ENCODE measurements at regions not wholly inside any gene's neighbourhood (a gene's known extent, or its start where the extent isn't known, plus 50 kb on each side); places are given as distances from the start of the nearest gene placed in this dataset.

DNA sequence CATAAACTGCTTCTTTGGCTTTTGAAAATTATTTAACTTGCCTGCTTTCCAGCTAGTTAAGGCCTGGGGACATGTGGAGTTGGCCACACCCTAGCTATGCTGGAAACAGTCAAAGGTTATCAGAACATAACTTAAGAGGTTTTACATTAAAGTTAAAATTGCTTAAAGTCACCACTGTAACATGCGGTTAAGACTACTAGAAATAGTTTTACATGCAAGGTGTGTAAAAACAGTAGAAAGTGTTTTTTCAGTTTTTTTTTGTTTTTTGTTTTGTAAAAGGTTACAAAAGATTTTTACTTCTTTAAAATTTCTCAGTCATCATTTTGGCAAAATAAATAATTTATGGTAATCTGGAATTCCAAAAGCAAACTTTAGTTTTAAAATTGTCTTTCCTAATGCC lies 763.1 kb downstream of the UQCRFS1 start:
- no peaks in the 10 kb centered on the region for H3K27me3 ChIP-seq (ENCODE audit: insufficient read depth, low read length, poor library complexity, severe bottlenecking)
- no peaks in the 10 kb centered on the region for H3K9me2 ChIP-seq (replicated peaks; ENCODE audit: low read depth, low read length)
- H3F3A ChIP-seq (ENCODE audit: low read depth): no peaks in the 10 kb centered on the region
- H3K4me2 ChIP-seq (ENCODE audit: low read depth, low read length, poor library complexity, severe bottlenecking): no peak overlapping the region
- no peaks in the 10 kb centered on the region for H3K79me2 ChIP-seq (ENCODE audit: insufficient read depth, low read length)
- H4K20me1 ChIP-seq (ENCODE audit: insufficient read depth, low read length, poor library complexity, severe bottlenecking): no peaks in the 10 kb centered on the region
- H3K9ac ChIP-seq (ENCODE audit: low read depth, low read length, poor library complexity, severe bottlenecking): no peak overlapping the region
- no peaks in the 10 kb centered on the region for H3K36me3 ChIP-seq (ENCODE audit: insufficient read depth, low read length)
- TF ChIP-seq, protein P1, sequence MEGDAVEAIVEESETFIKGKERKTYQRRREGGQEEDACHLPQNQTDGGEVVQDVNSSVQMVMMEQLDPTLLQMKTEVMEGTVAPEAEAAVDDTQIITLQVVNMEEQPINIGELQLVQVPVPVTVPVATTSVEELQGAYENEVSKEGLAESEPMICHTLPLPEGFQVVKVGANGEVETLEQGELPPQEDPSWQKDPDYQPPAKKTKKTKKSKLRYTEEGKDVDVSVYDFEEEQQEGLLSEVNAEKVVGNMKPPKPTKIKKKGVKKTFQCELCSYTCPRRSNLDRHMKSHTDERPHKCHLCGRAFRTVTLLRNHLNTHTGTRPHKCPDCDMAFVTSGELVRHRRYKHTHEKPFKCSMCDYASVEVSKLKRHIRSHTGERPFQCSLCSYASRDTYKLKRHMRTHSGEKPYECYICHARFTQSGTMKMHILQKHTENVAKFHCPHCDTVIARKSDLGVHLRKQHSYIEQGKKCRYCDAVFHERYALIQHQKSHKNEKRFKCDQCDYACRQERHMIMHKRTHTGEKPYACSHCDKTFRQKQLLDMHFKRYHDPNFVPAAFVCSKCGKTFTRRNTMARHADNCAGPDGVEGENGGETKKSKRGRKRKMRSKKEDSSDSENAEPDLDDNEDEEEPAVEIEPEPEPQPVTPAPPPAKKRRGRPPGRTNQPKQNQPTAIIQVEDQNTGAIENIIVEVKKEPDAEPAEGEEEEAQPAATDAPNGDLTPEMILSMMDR (conservative IDR thresholded peaks at IDR 0.05; ENCODE audit: low read length): no peak
- TF ChIP-seq EZH2phosphoT487 (IDR thresholded peaks at IDR 0.05; ENCODE audit: borderline replicate concordance): no peak
- no peaks in the 10 kb centered on the region for H3K4me1 ChIP-seq (ENCODE audit: insufficient read depth, low read length, poor library complexity, severe bottlenecking)
- H2AFZ ChIP-seq (ENCODE audit: low read length): no peak overlapping the region
- peaks cover 6% of the 10 kb centered on the region; the same call in 1 of the 2 replicates for H3K9me3 ChIP-seq (ENCODE audit: insufficient read depth, low read depth, low read length)
- H3K4me3 ChIP-seq (ENCODE audit: low read length, poor library complexity, severe bottlenecking): no peak overlapping the region

DNA sequence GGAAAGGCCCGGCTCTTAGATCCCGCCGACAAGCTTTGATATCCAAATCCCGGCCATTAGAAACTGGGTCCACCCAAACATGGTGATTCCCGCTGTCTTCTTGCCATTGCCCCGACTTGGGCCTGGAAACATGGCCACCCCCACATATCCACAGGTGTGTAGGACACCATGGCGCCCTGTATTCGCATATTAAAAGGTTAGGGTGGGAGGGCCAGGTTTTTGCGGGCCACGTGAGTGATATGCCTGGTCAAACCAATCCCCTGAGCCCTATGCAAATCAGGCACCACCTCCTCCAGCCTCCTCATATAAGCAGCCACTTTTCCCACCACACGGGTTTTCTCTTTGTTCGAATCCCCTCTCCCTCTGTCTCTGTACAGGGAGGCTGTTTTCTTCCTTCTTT lies 766.4 kb downstream of the UQCRFS1 start:
- TF ChIP-seq, protein P1 (conservative IDR thresholded peaks at IDR 0.05; ENCODE audit: low read length): no peak
- no peak for TF ChIP-seq EZH2phosphoT487 (IDR thresholded peaks at IDR 0.05; ENCODE audit: borderline replicate concordance)
- H3K36me3 ChIP-seq (ENCODE audit: insufficient read depth, low read length): no peaks in the 10 kb centered on the region
- no peak overlapping the region for H3K4me3 ChIP-seq (ENCODE audit: low read length, poor library complexity, severe bottlenecking)
- peaks cover 7% of the 10 kb centered on the region; the same call in 1 of the 2 replicates for H3K9me3 ChIP-seq (ENCODE audit: insufficient read depth, low read depth, low read length)
- no peaks in the 10 kb centered on the region for H3K4me1 ChIP-seq (ENCODE audit: insufficient read depth, low read length, poor library complexity, severe bottlenecking)
- H2AFZ ChIP-seq (ENCODE audit: low read length): no peak overlapping the region
- H3K9ac ChIP-seq (ENCODE audit: low read depth, low read length, poor library complexity, severe bottlenecking): no peak overlapping the region
- no peaks in the 10 kb centered on the region for H3F3A ChIP-seq (ENCODE audit: low read depth)
- no peaks in the 10 kb centered on the region for H4K20me1 ChIP-seq (ENCODE audit: insufficient read depth, low read length, poor library complexity, severe bottlenecking)
- no peak overlapping the region for H3K4me2 ChIP-seq (ENCODE audit: low read depth, low read length, poor library complexity, severe bottlenecking)
- H3K79me2 ChIP-seq (ENCODE audit: insufficient read depth, low read length): no peaks in the 10 kb centered on the region
- H3K9me2 ChIP-seq (replicated peaks; ENCODE audit: low read depth, low read length): no peaks in the 10 kb centered on the region
- no peaks in the 10 kb centered on the region for H3K27me3 ChIP-seq (ENCODE audit: insufficient read depth, low read length, poor library complexity, severe bottlenecking)

DNA sequence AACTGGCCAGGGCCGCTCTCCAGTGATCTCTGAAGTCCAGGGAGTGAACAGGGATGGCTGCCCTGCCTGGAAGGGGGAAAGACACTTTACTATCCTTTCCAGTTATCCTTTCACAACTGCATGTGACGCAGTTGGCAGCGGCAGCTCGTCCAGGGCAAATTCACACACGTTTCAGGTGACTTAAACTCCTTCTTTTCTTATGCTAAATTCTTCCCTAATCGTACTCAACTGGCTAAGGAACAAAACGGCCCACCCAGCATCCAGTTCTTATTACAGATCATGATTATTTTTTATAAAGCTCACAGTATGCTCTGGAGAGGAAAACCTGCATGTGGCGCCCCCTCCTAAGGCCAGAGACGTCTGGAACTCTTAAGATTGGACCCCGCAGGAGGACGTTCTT lies 767.1 kb downstream of the UQCRFS1 start:
- H3K9me2 ChIP-seq (replicated peaks; ENCODE audit: low read depth, low read length): no peaks in the 10 kb centered on the region
- no peaks in the 10 kb centered on the region for H3K4me1 ChIP-seq (ENCODE audit: insufficient read depth, low read length, poor library complexity, severe bottlenecking)
- no peaks in the 10 kb centered on the region for H3K36me3 ChIP-seq (ENCODE audit: insufficient read depth, low read length)
- no peaks in the 10 kb centered on the region for H3F3A ChIP-seq (ENCODE audit: low read depth)
- TF ChIP-seq EZH2phosphoT487 (IDR thresholded peaks at IDR 0.05; ENCODE audit: borderline replicate concordance): no peak
- TF ChIP-seq, protein P1 (conservative IDR thresholded peaks at IDR 0.05; ENCODE audit: low read length): no peak
- no peak overlapping the region for H3K4me3 ChIP-seq (ENCODE audit: low read length, poor library complexity, severe bottlenecking)
- H3K9ac ChIP-seq (ENCODE audit: low read depth, low read length, poor library complexity, severe bottlenecking): no peak overlapping the region
- H3K27me3 ChIP-seq (ENCODE audit: insufficient read depth, low read length, poor library complexity, severe bottlenecking): no peaks in the 10 kb centered on the region
- peaks cover 7% of the 10 kb centered on the region; the same call in 1 of the 2 replicates for H3K9me3 ChIP-seq (ENCODE audit: insufficient read depth, low read depth, low read length)
- H3K79me2 ChIP-seq (ENCODE audit: insufficient read depth, low read length): no peaks in the 10 kb centered on the region
- H4K20me1 ChIP-seq (ENCODE audit: insufficient read depth, low read length, poor library complexity, severe bottlenecking): no peaks in the 10 kb centered on the region
- no peak overlapping the region for H2AFZ ChIP-seq (ENCODE audit: low read length)
- no peak overlapping the region for H3K4me2 ChIP-seq (ENCODE audit: low read depth, low read length, poor library complexity, severe bottlenecking)

All from Loucy (cell line).